K562 (cell line): ENCODE measurements at regions not wholly inside any gene's neighbourhood (a gene's known extent, or its start where the extent isn't known, plus 50 kb on each side); places are given as distances from the start of the nearest gene placed in this dataset.

Source experiments
- CBFA2T2 ChIP-seq: fragments of 450-650 bp; conservative IDR thresholded peaks from 2 replicates; pipeline ENCODE4 v1.6.1; 2017; ENCODE audit warnings: mild to moderate bottlenecking
- GATAD2B ChIP-seq: fragments of 450-650 bp; IDR thresholded peaks from 2 replicates; pipeline ENCODE4 v1.6.1; 2017; ENCODE audit warnings: mild to moderate bottlenecking, borderline replicate concordance
- GTF2E2 ChIP-seq: fragments of 200-800 bp; sonication (Bioruptor generic); IDR thresholded peaks from 2 replicates; pipeline ENCODE4 v1.6.1; 2016; ENCODE audit warnings: missing genetic modification characterization, missing compliant biosample characterization
- MEF2D ChIP-seq: conservative IDR thresholded peaks from 2 replicates; pipeline ENCODE4 v1.6.1; 2016; ENCODE audit warnings: low read depth, missing genetic modification characterization, missing compliant biosample characterization
- POLR2H ChIP-seq: IDR thresholded peaks from 2 replicates; pipeline ENCODE4 v1.6.1; 2016; ENCODE audit warnings: missing genetic modification characterization, low read depth, mild to moderate bottlenecking, control low read depth, missing compliant biosample characterization, moderate library complexity
- POLR3A ChIP-seq: IDR thresholded peaks from 2 replicates; pipeline ENCODE4 v1.6.1; 2011; ENCODE audit warnings: borderline replicate concordance, mild to moderate bottlenecking, moderate library complexity; ENCODE audit not compliant: insufficient read length, insufficient read depth; ENCODE audit errors: extremely low read depth
- SMAD1 ChIP-seq: fragments of 150-350 bp; IDR thresholded peaks from 2 replicates; pipeline ENCODE4 v1.6.1; 2014; ENCODE audit warnings: low read length, low read depth; ENCODE audit not compliant: partially characterized antibody
- SREBF2 ChIP-seq: sonication (generic); formaldehyde crosslinking; IDR thresholded peaks from 2 replicates; pipeline ENCODE4 v1.4.0; 2020; ENCODE audit warnings: mild to moderate bottlenecking, missing genetic modification reagents
- ZBTB11 ChIP-seq, 3 experiments: fragments of 200-800 bp in 1 of 3; fragments of 250-450 bp in 1 of 3; fragments of 450-650 bp in 1 of 3; sonication (Bioruptor Pico) in 1 of 3; sonication (Bioruptor generic) in 1 of 3; formaldehyde crosslinking in 1 of 3; IDR thresholded peaks; 2 replicates each; pipeline versions ENCODE4 v1.6.1 to v1.8.0; 2016 to 2022; ENCODE audit warnings: mild to moderate bottlenecking in 2 of 3, missing genetic modification characterization in 2 of 3, missing compliant biosample characterization in 1 of 3, moderate library complexity in 1 of 3
- ZBTB43 ChIP-seq: sonication (generic); formaldehyde crosslinking; IDR thresholded peaks from 2 replicates; pipeline ENCODE4 v1.8.0; 2023; ENCODE audit warnings: mild to moderate bottlenecking, missing genetic modification reagents
- ZKSCAN1 ChIP-seq: fragments of 150-350 bp; IDR thresholded peaks from 2 replicates; pipeline ENCODE4 v1.6.1; 2016; ENCODE audit warnings: low read depth, low read length
- ZNF24 ChIP-seq: fragments of 450-650 bp; IDR thresholded peaks from 2 replicates; pipeline ENCODE4 v1.6.1; 2016
- ZNF75A ChIP-seq: fragments of 450-650 bp; formaldehyde crosslinking; IDR thresholded peaks from 2 replicates; pipeline ENCODE4 v1.4.0; 2020; ENCODE audit warnings: mild to moderate bottlenecking
- ZSCAN32 ChIP-seq: fragments of 450-650 bp; formaldehyde crosslinking; IDR thresholded peaks from 2 replicates; pipeline ENCODE4 v1.4.0; 2020; ENCODE audit warnings: mild to moderate bottlenecking, moderate library complexity
- TF ChIP-seq, protein P1 (sequence below), 2 experiments: fragments of 250-450 bp in 1 of 2; fragments of 450-650 bp in 1 of 2; sonication (Bioruptor Pico) in 1 of 2; IDR thresholded peaks; 2 replicates each; pipeline versions ENCODE4 v1.6.1 to v1.8.0; 2016 to 2021; ENCODE audit warnings: mild to moderate bottlenecking in 2 of 2, moderate library complexity in 2 of 2, missing compliant biosample characterization in 1 of 2, missing genetic modification characterization in 1 of 2
- TF ChIP-seq, protein P2 (sequence below): sonication (generic); formaldehyde crosslinking; IDR thresholded peaks from 2 replicates; pipeline ENCODE4 v1.8.1; 2022; ENCODE audit warnings: missing genetic modification reagents
- TF ChIP-seq, protein P3 (sequence below): fragments of 450-650 bp; IDR thresholded peaks from 2 replicates; pipeline ENCODE4 v1.6.1; 2016; ENCODE audit warnings: mild to moderate bottlenecking

- TF ChIP-seq MEF2D (no peak), ZNF75A (CRISPR knock-in tag) (no peak), ZKSCAN1 (no peak), ZBTB11 (CRISPR knock-in tag; IDR thresholded peaks at IDR 0.05) (no peak; a peak in 1 of 6 replicates), ZSCAN32 (CRISPR knock-in tag) (no peak), GATAD2B (no peak), CBFA2T2 (peak; percentile 51), SREBF2 (CRISPR knock-in tag) (no peak), POLR2H (tag) (no peak), SMAD1 (peak; percentile 54), POLR3A (no peak), ZBTB43 (CRISPR knock-in tag) (no peak), ZNF24 (no peak), GTF2E2 (tag) (no peak)
- TF ChIP-seq, protein P1, sequence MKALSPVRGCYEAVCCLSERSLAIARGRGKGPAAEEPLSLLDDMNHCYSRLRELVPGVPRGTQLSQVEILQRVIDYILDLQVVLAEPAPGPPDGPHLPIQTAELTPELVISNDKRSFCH (CRISPR knock-in tag; IDR thresholded peaks at IDR 0.05), result no peak
- TF ChIP-seq, protein P1 (tag; IDR thresholded peaks at IDR 0.05), result no peak
- TF ChIP-seq, protein P2, sequence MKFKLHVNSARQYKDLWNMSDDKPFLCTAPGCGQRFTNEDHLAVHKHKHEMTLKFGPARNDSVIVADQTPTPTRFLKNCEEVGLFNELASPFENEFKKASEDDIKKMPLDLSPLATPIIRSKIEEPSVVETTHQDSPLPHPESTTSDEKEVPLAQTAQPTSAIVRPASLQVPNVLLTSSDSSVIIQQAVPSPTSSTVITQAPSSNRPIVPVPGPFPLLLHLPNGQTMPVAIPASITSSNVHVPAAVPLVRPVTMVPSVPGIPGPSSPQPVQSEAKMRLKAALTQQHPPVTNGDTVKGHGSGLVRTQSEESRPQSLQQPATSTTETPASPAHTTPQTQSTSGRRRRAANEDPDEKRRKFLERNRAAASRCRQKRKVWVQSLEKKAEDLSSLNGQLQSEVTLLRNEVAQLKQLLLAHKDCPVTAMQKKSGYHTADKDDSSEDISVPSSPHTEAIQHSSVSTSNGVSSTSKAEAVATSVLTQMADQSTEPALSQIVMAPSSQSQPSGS (CRISPR knock-in tag), result no peak
- TF ChIP-seq, protein P3, sequence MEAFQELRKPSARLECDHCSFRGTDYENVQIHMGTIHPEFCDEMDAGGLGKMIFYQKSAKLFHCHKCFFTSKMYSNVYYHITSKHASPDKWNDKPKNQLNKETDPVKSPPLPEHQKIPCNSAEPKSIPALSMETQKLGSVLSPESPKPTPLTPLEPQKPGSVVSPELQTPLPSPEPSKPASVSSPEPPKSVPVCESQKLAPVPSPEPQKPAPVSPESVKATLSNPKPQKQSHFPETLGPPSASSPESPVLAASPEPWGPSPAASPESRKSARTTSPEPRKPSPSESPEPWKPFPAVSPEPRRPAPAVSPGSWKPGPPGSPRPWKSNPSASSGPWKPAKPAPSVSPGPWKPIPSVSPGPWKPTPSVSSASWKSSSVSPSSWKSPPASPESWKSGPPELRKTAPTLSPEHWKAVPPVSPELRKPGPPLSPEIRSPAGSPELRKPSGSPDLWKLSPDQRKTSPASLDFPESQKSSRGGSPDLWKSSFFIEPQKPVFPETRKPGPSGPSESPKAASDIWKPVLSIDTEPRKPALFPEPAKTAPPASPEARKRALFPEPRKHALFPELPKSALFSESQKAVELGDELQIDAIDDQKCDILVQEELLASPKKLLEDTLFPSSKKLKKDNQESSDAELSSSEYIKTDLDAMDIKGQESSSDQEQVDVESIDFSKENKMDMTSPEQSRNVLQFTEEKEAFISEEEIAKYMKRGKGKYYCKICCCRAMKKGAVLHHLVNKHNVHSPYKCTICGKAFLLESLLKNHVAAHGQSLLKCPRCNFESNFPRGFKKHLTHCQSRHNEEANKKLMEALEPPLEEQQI, result no peak
Measured at GRCh38 chr13:44259045-44260027, 114.3 kb upstream of the SERP2 start (continued).
